ENCODE measurements at regions not wholly inside any gene's neighbourhood (a gene's known extent, or its start where the extent isn't known, plus 50 kb on each side); places are given as distances from the start of the nearest gene placed in this dataset.
A peak's percentile ranks its signal among the peaks of the same experiment; 100 is the strongest.

DNA sequence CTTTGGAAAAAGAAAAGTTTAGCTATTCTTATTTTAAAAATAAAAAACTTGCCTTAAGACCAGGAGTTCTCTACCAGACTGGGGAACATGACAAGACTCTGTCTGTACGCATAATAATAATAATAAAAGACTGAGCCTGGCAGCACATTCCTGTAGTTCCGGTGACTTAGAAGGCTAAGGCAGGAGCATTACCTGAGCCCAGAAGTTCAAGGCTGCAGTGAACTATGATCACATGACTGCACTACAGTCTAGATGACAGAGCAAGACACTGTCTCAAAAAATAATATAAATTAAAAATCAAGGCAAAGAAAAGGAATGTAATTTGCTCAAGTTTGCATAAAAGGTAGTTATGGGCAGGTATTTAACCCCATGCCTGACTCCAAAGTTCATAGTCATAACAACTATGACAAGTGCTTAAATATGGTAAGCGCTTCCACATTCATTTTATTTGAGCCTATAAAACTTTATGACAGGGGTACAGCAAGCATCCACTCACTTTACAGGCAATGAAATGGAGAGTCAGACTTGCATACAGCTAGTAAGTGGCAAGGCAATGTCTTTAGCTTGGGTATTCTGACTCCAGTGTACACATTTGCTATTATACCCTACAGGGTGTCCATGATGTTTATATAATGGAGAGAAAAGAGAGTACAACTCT, 1567.8 kb upstream of the PIK3C3 start:
- H3K27me3 ChIP-seq = no peaks in the 10 kb centered on the region
- H3K36me3 ChIP-seq = no peaks in the 10 kb centered on the region
- no peak for DNase-seq (ENCODE audit: low read depth in 1 of 2, low spot score in 1 of 2)
- TF ChIP-seq, protein P1, sequence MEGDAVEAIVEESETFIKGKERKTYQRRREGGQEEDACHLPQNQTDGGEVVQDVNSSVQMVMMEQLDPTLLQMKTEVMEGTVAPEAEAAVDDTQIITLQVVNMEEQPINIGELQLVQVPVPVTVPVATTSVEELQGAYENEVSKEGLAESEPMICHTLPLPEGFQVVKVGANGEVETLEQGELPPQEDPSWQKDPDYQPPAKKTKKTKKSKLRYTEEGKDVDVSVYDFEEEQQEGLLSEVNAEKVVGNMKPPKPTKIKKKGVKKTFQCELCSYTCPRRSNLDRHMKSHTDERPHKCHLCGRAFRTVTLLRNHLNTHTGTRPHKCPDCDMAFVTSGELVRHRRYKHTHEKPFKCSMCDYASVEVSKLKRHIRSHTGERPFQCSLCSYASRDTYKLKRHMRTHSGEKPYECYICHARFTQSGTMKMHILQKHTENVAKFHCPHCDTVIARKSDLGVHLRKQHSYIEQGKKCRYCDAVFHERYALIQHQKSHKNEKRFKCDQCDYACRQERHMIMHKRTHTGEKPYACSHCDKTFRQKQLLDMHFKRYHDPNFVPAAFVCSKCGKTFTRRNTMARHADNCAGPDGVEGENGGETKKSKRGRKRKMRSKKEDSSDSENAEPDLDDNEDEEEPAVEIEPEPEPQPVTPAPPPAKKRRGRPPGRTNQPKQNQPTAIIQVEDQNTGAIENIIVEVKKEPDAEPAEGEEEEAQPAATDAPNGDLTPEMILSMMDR (IDR thresholded peaks at IDR 0.05; ENCODE audit: low read depth, low read length) = no peak
- H3K9me3 ChIP-seq (ENCODE audit: low read depth) = no peaks in the 10 kb centered on the region
- no peaks in the 10 kb centered on the region for H3K4me1 ChIP-seq (ENCODE audit: low read depth)
- H3K27ac ChIP-seq = no peak overlapping the region
- no peak overlapping the region for H3K4me3 ChIP-seq

DNA sequence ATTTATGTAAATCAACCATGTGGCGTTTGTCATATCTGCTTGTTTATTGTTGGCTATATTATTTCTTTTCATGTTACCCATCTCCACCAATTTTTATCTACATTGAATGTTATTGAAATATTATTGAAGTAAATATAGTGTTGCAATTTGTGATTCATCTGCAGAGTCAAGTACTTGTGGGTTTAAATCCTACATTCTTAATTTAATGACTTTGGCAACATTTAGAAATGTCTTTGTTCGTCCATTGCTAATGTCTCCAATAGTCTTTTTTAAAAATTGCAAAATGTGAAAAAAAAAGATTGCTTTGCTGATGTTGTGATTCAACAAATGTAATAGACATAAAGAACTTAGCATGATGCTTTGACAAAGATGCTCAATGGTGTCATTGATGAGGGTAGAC, 1572.8 kb upstream of the PIK3C3 start:
- H3K27me3 ChIP-seq = no peaks in the 10 kb centered on the region
- no peaks in the 10 kb centered on the region for H3K36me3 ChIP-seq
- H3K4me1 ChIP-seq (ENCODE audit: low read depth) = no peaks in the 10 kb centered on the region

DNA sequence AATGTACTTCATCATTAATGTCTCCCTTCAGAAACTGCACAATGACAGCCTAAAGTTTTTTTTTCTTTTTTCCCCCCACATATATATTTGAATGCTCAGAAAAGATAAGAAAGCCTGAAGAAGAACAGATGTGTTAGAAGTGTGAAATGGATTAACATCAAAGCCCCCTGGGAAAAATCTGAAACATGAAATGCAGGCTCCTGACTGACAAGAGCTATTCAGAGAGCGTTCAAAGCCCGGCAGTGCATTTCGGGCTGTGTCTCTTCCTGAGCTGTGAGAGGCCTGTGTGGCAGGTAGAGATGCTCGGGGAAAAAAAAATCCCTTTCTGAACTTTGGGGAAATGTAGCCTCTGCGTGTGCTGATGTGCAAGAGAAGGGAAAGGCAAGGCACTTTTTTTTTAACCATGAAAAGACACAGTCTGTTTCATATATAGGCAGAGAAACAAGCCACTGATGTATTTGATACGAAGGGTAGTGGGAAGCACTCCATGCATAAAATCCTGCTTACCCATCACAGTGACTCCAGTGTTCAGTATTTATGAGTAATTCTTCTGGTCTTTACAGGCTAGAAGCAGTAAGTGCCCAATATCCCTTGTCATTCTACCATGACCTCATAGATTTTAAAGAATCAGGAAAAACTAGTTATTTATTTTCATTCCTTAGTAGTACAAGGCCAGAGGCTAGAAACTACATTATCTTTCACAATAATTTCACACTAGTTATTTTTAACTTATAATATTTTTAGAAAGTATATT, 1574.2 kb upstream of the PIK3C3 start:
- no peak overlapping the region for H3K27ac ChIP-seq
- H3K4me1 ChIP-seq (ENCODE audit: low read depth) = no peaks in the 10 kb centered on the region
- H3K36me3 ChIP-seq = no peaks in the 10 kb centered on the region
- no peaks in the 10 kb centered on the region for H3K27me3 ChIP-seq
- no peak overlapping the region for H3K4me3 ChIP-seq
- TF ChIP-seq, protein P1 (IDR thresholded peaks at IDR 0.05; ENCODE audit: low read depth, low read length) = no peak
- DNase-seq (ENCODE audit: low read depth in 1 of 2, low spot score in 1 of 2) = peak in 1 of 2 donors; percentile 3
- H3K9me3 ChIP-seq (ENCODE audit: low read depth) = no peaks in the 10 kb centered on the region

More for the DNA sequence above, 1572.8 kb upstream of the PIK3C3 start:
- H3K4me3 ChIP-seq = no peak overlapping the region
- H3K27ac ChIP-seq = no peak overlapping the region
- DNase-seq (ENCODE audit: low read depth in 1 of 2, low spot score in 1 of 2) = no peak
- H3K9me3 ChIP-seq (ENCODE audit: low read depth) = no peaks in the 10 kb centered on the region
- TF ChIP-seq, protein P1 (IDR thresholded peaks at IDR 0.05; ENCODE audit: low read depth, low read length) = no peak

DNA sequence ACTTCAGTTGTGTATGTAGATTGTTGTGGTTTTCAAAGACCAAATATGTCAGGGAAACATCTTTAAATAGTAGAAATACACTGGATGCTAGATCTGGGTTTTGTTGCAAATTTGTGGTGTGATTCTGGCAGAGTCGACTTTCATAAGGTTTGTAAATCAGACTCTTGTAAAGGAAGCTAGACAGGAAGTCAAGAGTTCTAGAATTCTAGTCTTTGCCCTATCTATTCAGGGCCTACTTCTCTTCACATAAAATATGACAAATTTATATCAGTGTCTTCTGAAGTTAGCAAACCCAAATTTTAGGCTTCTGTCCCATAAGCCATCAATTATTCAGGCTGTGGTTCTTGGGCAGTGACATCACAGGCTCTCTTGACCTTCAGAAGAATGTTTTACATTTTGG, 1579.2 kb upstream of the PIK3C3 start:
- DNase-seq (ENCODE audit: low read depth in 1 of 2, low spot score in 1 of 2) = no peak
- TF ChIP-seq, protein P1 (IDR thresholded peaks at IDR 0.05; ENCODE audit: low read depth, low read length) = no peak
- Histone ChIP-seq H3K27ac (no peak overlapping the region), H3K4me1 (ENCODE audit: low read depth) (no peaks in the 10 kb centered on the region), H3K9me3 (ENCODE audit: low read depth) (no peaks in the 10 kb centered on the region), H3K27me3 (no peaks in the 10 kb centered on the region), H3K4me3 (no peak overlapping the region), H3K36me3 (no peaks in the 10 kb centered on the region)

DNA sequence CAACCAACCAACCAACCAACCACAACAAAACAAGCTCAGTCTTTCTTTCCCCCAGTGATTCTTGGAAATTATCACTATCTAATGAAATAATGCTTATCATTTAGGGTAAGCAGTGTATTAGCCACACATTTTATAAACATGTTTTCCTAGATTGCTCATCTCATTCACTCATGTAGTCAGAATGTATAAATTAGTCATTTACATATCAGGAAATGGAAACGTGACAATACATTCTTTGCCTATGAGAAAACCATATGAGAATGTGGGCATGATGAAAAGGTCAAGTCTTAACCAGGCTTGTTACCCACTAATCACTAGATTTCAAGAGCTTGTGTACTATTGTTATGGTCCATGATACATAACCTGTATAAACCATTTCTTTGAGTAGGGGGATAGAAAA, 1583.4 kb upstream of the PIK3C3 start:
- no peaks in the 10 kb centered on the region for H3K27me3 ChIP-seq
- TF ChIP-seq, protein P1 (IDR thresholded peaks at IDR 0.05; ENCODE audit: low read depth, low read length) = no peak
- H3K27ac ChIP-seq = no peak overlapping the region
- no peaks in the 10 kb centered on the region for H3K9me3 ChIP-seq (ENCODE audit: low read depth)
- H3K36me3 ChIP-seq = no peaks in the 10 kb centered on the region
- peak in 1 of 2 donors; percentile 53 for DNase-seq (ENCODE audit: low read depth in 1 of 2, low spot score in 1 of 2)
- H3K4me1 ChIP-seq (ENCODE audit: low read depth) = no peaks in the 10 kb centered on the region
- H3K4me3 ChIP-seq = no peak overlapping the region

Measured in cardiac muscle cell (in vitro differentiated cells and primary cell).